GM23338 (cell line): ENCODE measurements at regions not wholly inside any gene's neighbourhood (a gene's known extent, or its start where the extent isn't known, plus 50 kb on each side); places are given as distances from the start of the nearest gene placed in this dataset.

Experiments
- ATAC-seq: fragments of 200-7000 bp; cut with Tn5 transposase; 3 replicates; pipeline ENCODE4 v1.9.1; 2020
- DNase-seq: peaks from one replicate; pipeline ENCODE4 v3.0.0-alpha.2; 2015; ENCODE audit warnings: low spot score
- H2AFZ ChIP-seq: fragments of 200-600 bp; sonication (generic); 2 replicates; pipeline ENCODE4 v1.8.0; 2016; ENCODE audit warnings: antibody characterized with exemption, mild to moderate bottlenecking, moderate library complexity
- H3F3A ChIP-seq: fragments of 200-600 bp; sonication (generic); replicated peaks from 2 replicates; pipeline ENCODE4 v1.8.0; 2017; ENCODE audit warnings: antibody characterized with exemption, mixed run types, low read depth
- H3K27ac ChIP-seq: fragments of 200-600 bp; sonication (generic); 2 replicates; pipeline ENCODE4 v1.6.1; 2016; ENCODE audit warnings: low read depth
- H3K27me3 ChIP-seq: fragments of 200-600 bp; sonication (generic); 2 replicates; pipeline ENCODE4 v1.8.0; 2016; ENCODE audit warnings: mild to moderate bottlenecking, mixed run types, moderate library complexity; ENCODE audit not compliant: insufficient read depth
- H3K36me3 ChIP-seq: fragments of 200-600 bp; sonication (generic); 2 replicates; pipeline ENCODE4 v1.8.0; 2016; ENCODE audit warnings: mild to moderate bottlenecking; ENCODE audit not compliant: insufficient read depth
- H3K4me1 ChIP-seq: fragments of 200-600 bp; sonication (generic); 2 replicates; pipeline ENCODE4 v1.8.0; 2016; ENCODE audit warnings: mild to moderate bottlenecking, moderate library complexity; ENCODE audit not compliant: insufficient read depth
- H3K4me2 ChIP-seq: fragments of 200-600 bp; sonication (generic); 2 replicates; pipeline ENCODE4 v1.7.1; 2017; ENCODE audit warnings: mixed run types
- H3K4me3 ChIP-seq: fragments of 200-600 bp; sonication (generic); 2 replicates; pipeline ENCODE4 v1.6.1; 2016; ENCODE audit warnings: mixed run types
- H3K79me2 ChIP-seq: fragments of 200-600 bp; sonication (generic); replicated peaks from 2 replicates; pipeline ENCODE4 v1.8.0; 2017; ENCODE audit warnings: mild to moderate bottlenecking; ENCODE audit not compliant: insufficient read depth
- H3K9me2 ChIP-seq: fragments of 200-600 bp; sonication (generic); 2 replicates; pipeline ENCODE4 v1.8.0; 2017; ENCODE audit not compliant: insufficient read depth
- H4K20me1 ChIP-seq: fragments of 200-600 bp; sonication (generic); replicated peaks from 2 replicates; pipeline ENCODE4 v1.8.0; 2017; ENCODE audit warnings: mild to moderate bottlenecking; ENCODE audit not compliant: insufficient read depth
- H3K27ac Mint-ChIP-seq: 2 replicates; pipeline ENCODE4 v1.8.0; 2020; ENCODE audit warnings: inconsistent platforms, mild to moderate bottlenecking, moderate library complexity, mixed read lengths
- H3K27me3 Mint-ChIP-seq: 3 replicates; pipeline ENCODE4 v1.8.0; 2022; ENCODE audit warnings: low read depth, mild to moderate bottlenecking, moderate library complexity, mixed read lengths, inconsistent platforms; ENCODE audit not compliant: insufficient read depth, poor library complexity
- H3K36me3 Mint-ChIP-seq: 3 replicates; pipeline ENCODE4 v1.8.0; 2021; ENCODE audit warnings: low read depth, mild to moderate bottlenecking, inconsistent platforms, moderate library complexity, mixed read lengths
- H3K4me1 Mint-ChIP-seq: 3 replicates; pipeline ENCODE4 v1.8.0; 2020; ENCODE audit warnings: mild to moderate bottlenecking, inconsistent platforms, mixed read lengths
- H3K4me3 Mint-ChIP-seq: 3 replicates; pipeline ENCODE4 v1.8.0; 2021; ENCODE audit warnings: moderate library complexity, mild to moderate bottlenecking, inconsistent platforms, mixed read lengths
- H3K9me3 Mint-ChIP-seq: 3 replicates; pipeline ENCODE4 v1.8.0; 2020; ENCODE audit warnings: moderate library complexity, mild to moderate bottlenecking, inconsistent platforms, mixed read lengths
- CREB1 ChIP-seq: fragments of 250-450 bp; sonication (Bioruptor Pico); IDR thresholded peaks from 2 replicates; pipeline ENCODE4 v1.5.0; 2020; ENCODE audit warnings: low read depth, mild to moderate bottlenecking, moderate library complexity
- EZH2 ChIP-seq: fragments of 200-600 bp; sonication (generic); IDR thresholded peaks from one replicate; pipeline ENCODE4 v1.8.0; 2017; ENCODE audit warnings: antibody characterized with exemption, mild to moderate bottlenecking, low read depth; ENCODE audit not compliant: unreplicated experiment
- JUNB ChIP-seq: IDR thresholded peaks from one replicate; pipeline ENCODE4 v1.6.1; 2016; ENCODE audit warnings: antibody characterized with exemption; ENCODE audit not compliant: unreplicated experiment
- POLR2AphosphoS5 ChIP-seq: IDR thresholded peaks from 2 replicates; pipeline ENCODE4 v1.6.1; 2016; ENCODE audit warnings: antibody characterized with exemption, low read depth
- STAT1 ChIP-seq: IDR thresholded peaks from one replicate; pipeline ENCODE4 v1.6.1; 2016; ENCODE audit warnings: antibody characterized with exemption; ENCODE audit not compliant: unreplicated experiment
- ZNF114 ChIP-seq: fragments of 250-450 bp; sonication (Bioruptor Pico); IDR thresholded peaks from 2 replicates; pipeline ENCODE4 v1.5.0; 2020; ENCODE audit warnings: mild to moderate bottlenecking, moderate library complexity
- ZNF331 ChIP-seq: fragments of 250-450 bp; sonication (Bioruptor Pico); IDR thresholded peaks from 2 replicates; pipeline ENCODE4 v1.5.0; 2020; ENCODE audit warnings: low read depth, mild to moderate bottlenecking, moderate library complexity
- TF ChIP-seq, protein P1 (sequence below): IDR thresholded peaks from one replicate; pipeline ENCODE4 v1.6.1; 2018; ENCODE audit warnings: antibody characterized with exemption; ENCODE audit not compliant: unreplicated experiment
- TF ChIP-seq, protein P2 (sequence below): fragments of 250-450 bp; sonication (Bioruptor Pico); IDR thresholded peaks from 2 replicates; pipeline ENCODE4 v1.5.0; 2020; ENCODE audit warnings: mild to moderate bottlenecking, moderate library complexity

DNA sequence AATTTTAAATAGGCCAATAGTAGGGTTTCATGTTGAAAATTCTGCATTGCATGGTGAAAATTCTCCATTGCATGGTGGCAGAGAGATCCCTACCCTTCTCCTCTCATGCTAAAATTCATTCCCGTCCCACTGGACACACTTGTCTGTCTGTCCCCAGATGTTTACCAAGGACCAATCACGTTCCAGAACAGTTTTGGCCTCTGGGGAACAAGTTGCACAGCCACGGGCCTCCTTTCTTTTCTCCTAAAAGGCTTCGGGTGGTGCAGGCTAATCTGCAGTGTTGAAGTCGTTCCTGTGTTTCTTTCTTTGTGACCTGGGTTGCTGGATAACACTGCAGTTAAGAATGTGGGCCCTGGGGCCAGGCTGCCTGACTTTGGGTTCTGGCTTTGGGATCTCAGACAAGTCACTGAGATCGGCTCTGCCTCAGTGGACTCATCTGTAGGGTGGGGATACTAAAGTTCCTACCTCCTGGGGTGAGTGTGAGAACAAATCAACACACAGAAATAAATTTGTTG, 113.1 kb upstream of the FAM204A start:
- Histone ChIP-seq H4K20me1 (no peaks in the 10 kb centered on the region), H3K79me2 (no peaks in the 10 kb centered on the region), H3K4me1 (no peaks in the 10 kb centered on the region), H3K27ac (no peak overlapping the region), H3K36me3 (peaks cover 7% of the 10 kb centered on the region; the same call in 1 of the 2 replicates), H3K9me2 (no peaks in the 10 kb centered on the region), H3K4me2 (no peak overlapping the region), H3K27me3 (no peaks in the 10 kb centered on the region), H2AFZ (no peak overlapping the region), H3F3A (no peaks in the 10 kb centered on the region), H3K4me3 (no peak overlapping the region)
- no peak for DNase-seq
- Mint-ChIP-seq H3K27ac (no peak overlapping the region), H3K36me3 (no peaks in the 10 kb centered on the region), H3K27me3 (peaks cover 5% of the 10 kb centered on the region), H3K4me3 (no peak overlapping the region), H3K9me3 (peaks cover 12% of the 10 kb centered on the region; the same call in 2 of the 3 replicates), H3K4me1 (no peaks in the 10 kb centered on the region)
- TF ChIP-seq POLR2AphosphoS5 = no peak
- TF ChIP-seq EZH2 = no peak
- ATAC-seq = no peak

DNA sequence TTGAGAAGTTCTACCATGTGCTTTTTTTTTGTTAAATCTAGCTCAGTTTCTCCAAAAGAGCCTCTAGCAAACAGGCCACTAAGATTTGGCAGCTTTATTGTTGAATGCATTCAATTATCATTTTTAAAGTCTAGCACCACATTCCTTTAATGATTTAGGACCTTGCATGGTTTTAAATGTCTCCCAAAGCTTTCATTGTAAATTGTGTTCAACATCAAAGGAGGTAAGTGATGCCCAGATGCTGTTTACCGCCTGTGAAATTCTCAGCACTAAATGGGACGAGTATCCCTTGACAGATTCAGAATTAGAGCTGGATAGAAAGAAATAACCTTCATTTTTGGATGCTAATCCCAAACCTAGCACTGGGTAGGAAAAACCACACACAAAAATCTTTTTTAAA, 112.1 kb upstream of the FAM204A start:
- no peaks in the 10 kb centered on the region for H3K36me3 Mint-ChIP-seq
- no peak for ATAC-seq
- DNase-seq = no peak
- no peaks in the 10 kb centered on the region for H3K4me1 Mint-ChIP-seq
- no peaks in the 10 kb centered on the region for H4K20me1 ChIP-seq
- H3K9me2 ChIP-seq = no peaks in the 10 kb centered on the region
- no peaks in the 10 kb centered on the region for H3F3A ChIP-seq
- TF ChIP-seq ZNF331 (CRISPR knock-in tag) (no peak), CREB1 (CRISPR knock-in tag) (no peak), STAT1 (no peak), JUNB (no peak), ZNF114 (no peak)
- TF ChIP-seq, protein P1, sequence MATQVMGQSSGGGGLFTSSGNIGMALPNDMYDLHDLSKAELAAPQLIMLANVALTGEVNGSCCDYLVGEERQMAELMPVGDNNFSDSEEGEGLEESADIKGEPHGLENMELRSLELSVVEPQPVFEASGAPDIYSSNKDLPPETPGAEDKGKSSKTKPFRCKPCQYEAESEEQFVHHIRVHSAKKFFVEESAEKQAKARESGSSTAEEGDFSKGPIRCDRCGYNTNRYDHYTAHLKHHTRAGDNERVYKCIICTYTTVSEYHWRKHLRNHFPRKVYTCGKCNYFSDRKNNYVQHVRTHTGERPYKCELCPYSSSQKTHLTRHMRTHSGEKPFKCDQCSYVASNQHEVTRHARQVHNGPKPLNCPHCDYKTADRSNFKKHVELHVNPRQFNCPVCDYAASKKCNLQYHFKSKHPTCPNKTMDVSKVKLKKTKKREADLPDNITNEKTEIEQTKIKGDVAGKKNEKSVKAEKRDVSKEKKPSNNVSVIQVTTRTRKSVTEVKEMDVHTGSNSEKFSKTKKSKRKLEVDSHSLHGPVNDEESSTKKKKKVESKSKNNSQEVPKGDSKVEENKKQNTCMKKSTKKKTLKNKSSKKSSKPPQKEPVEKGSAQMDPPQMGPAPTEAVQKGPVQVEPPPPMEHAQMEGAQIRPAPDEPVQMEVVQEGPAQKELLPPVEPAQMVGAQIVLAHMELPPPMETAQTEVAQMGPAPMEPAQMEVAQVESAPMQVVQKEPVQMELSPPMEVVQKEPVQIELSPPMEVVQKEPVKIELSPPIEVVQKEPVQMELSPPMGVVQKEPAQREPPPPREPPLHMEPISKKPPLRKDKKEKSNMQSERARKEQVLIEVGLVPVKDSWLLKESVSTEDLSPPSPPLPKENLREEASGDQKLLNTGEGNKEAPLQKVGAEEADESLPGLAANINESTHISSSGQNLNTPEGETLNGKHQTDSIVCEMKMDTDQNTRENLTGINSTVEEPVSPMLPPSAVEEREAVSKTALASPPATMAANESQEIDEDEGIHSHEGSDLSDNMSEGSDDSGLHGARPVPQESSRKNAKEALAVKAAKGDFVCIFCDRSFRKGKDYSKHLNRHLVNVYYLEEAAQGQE = no peak
- TF ChIP-seq, protein P2, sequence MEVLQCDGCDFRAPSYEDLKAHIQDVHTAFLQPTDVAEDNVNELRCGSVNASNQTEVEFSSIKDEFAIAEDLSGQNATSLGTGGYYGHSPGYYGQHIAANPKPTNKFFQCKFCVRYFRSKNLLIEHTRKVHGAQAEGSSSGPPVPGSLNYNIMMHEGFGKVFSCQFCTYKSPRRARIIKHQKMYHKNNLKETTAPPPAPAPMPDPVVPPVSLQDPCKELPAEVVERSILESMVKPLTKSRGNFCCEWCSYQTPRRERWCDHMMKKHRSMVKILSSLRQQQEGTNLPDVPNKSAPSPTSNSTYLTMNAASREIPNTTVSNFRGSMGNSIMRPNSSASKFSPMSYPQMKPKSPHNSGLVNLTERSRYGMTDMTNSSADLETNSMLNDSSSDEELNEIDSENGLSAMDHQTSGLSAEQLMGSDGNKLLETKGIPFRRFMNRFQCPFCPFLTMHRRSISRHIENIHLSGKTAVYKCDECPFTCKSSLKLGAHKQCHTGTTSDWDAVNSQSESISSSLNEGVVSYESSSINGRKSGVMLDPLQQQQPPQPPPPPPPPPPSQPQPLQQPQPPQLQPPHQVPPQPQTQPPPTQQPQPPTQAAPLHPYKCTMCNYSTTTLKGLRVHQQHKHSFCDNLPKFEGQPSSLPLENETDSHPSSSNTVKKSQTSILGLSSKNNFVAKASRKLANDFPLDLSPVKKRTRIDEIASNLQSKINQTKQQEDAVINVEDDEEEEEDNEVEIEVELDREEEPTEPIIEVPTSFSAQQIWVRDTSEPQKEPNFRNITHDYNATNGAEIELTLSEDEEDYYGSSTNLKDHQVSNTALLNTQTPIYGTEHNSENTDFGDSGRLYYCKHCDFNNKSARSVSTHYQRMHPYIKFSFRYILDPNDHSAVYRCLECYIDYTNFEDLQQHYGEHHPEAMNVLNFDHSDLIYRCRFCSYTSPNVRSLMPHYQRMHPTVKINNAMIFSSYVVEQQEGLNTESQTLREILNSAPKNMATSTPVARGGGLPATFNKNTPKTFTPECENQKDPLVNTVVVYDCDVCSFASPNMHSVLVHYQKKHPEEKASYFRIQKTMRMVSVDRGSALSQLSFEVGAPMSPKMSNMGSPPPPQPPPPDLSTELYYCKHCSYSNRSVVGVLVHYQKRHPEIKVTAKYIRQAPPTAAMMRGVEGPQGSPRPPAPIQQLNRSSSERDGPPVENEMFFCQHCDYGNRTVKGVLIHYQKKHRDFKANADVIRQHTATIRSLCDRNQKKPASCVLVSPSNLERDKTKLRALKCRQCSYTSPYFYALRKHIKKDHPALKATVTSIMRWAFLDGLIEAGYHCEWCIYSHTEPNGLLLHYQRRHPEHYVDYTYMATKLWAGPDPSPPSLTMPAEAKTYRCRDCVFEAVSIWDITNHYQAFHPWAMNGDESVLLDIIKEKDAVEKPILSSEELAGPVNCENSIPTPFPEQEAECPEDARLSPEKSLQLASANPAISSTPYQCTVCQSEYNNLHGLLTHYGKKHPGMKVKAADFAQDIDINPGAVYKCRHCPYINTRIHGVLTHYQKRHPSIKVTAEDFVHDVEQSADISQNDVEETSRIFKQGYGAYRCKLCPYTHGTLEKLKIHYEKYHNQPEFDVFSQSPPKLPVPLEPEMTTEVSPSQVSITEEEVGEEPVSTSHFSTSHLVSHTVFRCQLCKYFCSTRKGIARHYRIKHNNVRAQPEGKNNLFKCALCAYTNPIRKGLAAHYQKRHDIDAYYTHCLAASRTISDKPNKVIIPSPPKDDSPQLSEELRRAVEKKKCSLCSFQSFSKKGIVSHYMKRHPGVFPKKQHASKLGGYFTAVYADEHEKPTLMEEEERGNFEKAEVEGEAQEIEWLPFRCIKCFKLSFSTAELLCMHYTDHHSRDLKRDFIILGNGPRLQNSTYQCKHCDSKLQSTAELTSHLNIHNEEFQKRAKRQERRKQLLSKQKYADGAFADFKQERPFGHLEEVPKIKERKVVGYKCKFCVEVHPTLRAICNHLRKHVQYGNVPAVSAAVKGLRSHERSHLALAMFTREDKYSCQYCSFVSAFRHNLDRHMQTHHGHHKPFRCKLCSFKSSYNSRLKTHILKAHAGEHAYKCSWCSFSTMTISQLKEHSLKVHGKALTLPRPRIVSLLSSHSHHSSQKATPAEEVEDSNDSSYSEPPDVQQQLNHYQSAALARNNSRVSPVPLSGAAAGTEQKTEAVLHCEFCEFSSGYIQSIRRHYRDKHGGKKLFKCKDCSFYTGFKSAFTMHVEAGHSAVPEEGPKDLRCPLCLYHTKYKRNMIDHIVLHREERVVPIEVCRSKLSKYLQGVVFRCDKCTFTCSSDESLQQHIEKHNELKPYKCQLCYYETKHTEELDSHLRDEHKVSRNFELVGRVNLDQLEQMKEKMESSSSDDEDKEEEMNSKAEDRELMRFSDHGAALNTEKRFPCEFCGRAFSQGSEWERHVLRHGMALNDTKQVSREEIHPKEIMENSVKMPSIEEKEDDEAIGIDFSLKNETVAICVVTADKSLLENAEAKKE (CRISPR knock-in tag) = no peak
- no peak overlapping the region for H3K27ac Mint-ChIP-seq
- no peaks in the 10 kb centered on the region for H3K79me2 ChIP-seq
- no peak overlapping the region for H3K4me3 ChIP-seq
- peaks cover 12% of the 10 kb centered on the region; the same call in 2 of the 3 replicates for H3K9me3 Mint-ChIP-seq
- H2AFZ ChIP-seq = no peak overlapping the region
- H3K4me1 ChIP-seq = no peaks in the 10 kb centered on the region
- H3K4me2 ChIP-seq = no peak overlapping the region
- H3K36me3 ChIP-seq = peaks cover 7% of the 10 kb centered on the region; the same call in 1 of the 2 replicates
- no peak overlapping the region for H3K27ac ChIP-seq
- H3K27me3 Mint-ChIP-seq = peaks cover 5% of the 10 kb centered on the region
- H3K27me3 ChIP-seq = no peaks in the 10 kb centered on the region
- H3K4me3 Mint-ChIP-seq = no peak overlapping the region
